Keratinocyte (primary cell): ENCODE measurements at regions not wholly inside any gene's neighbourhood (a gene's known extent, or its start where the extent isn't known, plus 50 kb on each side); places are given as distances from the start of the nearest gene placed in this dataset.
"Not testable (repeated sequence)": the region's sequence is repeated elsewhere in the genome, so short reads cannot be mapped to it uniquely, and the experiment has no call there.

Experiments
- DNase-seq: peaks from one replicate; pipeline ENCODE4 v3.0.0-alpha.2; 2011; ENCODE audit warnings: low read depth, missing footprints, low spot score
- FAIRE-seq: peaks from 2 replicates; lab custom pipeline; 2011; peaks lifted over from hg19 to GRCh38; lab: Jason Lieb, UNC
- H2AFZ ChIP-seq: 2 replicates; pipeline ENCODE4 v1.6.0; 2012; ENCODE audit warnings: low read length, control low read depth, inconsistent platforms; ENCODE audit not compliant: control insufficient read depth
- H3K27ac ChIP-seq: 2 replicates; pipeline ENCODE4 v1.5.1; 2011; ENCODE audit warnings: low read length; ENCODE audit not compliant: control insufficient read depth, insufficient read depth
- H3K27me3 ChIP-seq: 3 replicates; pipeline ENCODE4 v1.6.0; 2011; ENCODE audit warnings: low read length; ENCODE audit not compliant: control insufficient read depth, insufficient read depth; ENCODE audit errors: extremely low read depth
- H3K36me3 ChIP-seq, 2 experiments: 2 replicates in 1 of 2; 3 replicates in 1 of 2; pipeline ENCODE4 v1.5.1; 2011; ENCODE audit warnings: low read length in 2 of 2, mild to moderate bottlenecking in 1 of 2; ENCODE audit not compliant: control insufficient read depth in 2 of 2, insufficient read depth in 2 of 2; ENCODE audit errors: extremely low read depth in 1 of 2
- H3K4me1 ChIP-seq: 3 replicates; pipeline ENCODE4 v1.5.1; 2011; ENCODE audit warnings: low read length; ENCODE audit not compliant: control insufficient read depth, insufficient read depth; ENCODE audit errors: extremely low read depth
- H3K4me2 ChIP-seq: 3 replicates; pipeline ENCODE4 v1.6.0; 2011; ENCODE audit warnings: low read depth, low read length; ENCODE audit not compliant: control insufficient read depth, insufficient read depth; ENCODE audit errors: extremely low read depth
- H3K4me3 ChIP-seq, 3 experiments: fragments of 200-600 bp in 1 of 3; sonication (generic) in 1 of 3; 2 replicates in 2 of 3; 3 replicates in 1 of 3; pipeline ENCODE4 v1.5.1; 2011 to 2016; ENCODE audit warnings: low read length in 3 of 3, mild to moderate bottlenecking in 3 of 3, control low read depth in 2 of 3, inconsistent platforms in 1 of 3, low read depth in 1 of 3, mixed read lengths in 1 of 3, mixed run types in 1 of 3, moderate library complexity in 1 of 3; ENCODE audit not compliant: control insufficient read depth in 2 of 3, insufficient read depth in 2 of 3; ENCODE audit errors: extremely low read depth in 1 of 3
- H3K79me2 ChIP-seq: 2 replicates; pipeline ENCODE4 v1.6.0; 2012; ENCODE audit warnings: low read length; ENCODE audit not compliant: control insufficient read depth, insufficient read depth
- H3K9ac ChIP-seq: 3 replicates; pipeline ENCODE4 v1.6.0; 2011; ENCODE audit warnings: low read length; ENCODE audit not compliant: control insufficient read depth, insufficient read depth; ENCODE audit errors: extremely low read depth
- H3K9me1 ChIP-seq: 3 replicates; pipeline ENCODE4 v1.6.0; 2011; ENCODE audit warnings: low read length; ENCODE audit not compliant: control insufficient read depth, insufficient read depth; ENCODE audit errors: extremely low read depth
- H3K9me3 ChIP-seq: 2 replicates; pipeline ENCODE4 v1.5.1; 2012; ENCODE audit warnings: low read depth, low read length; ENCODE audit not compliant: control insufficient read depth
- H4K20me1 ChIP-seq: 3 replicates; pipeline ENCODE4 v1.6.0; 2011; ENCODE audit warnings: low read length; ENCODE audit not compliant: control insufficient read depth, insufficient read depth; ENCODE audit errors: extremely low read depth
- EZH2 ChIP-seq: IDR thresholded peaks from one replicate; pipeline ENCODE4 v1.6.1; 2012; ENCODE audit warnings: inconsistent platforms, mild to moderate bottlenecking, low read length, moderate library complexity
- dilution Hi-C: fragments of 300-500 bp; cut with MboI; formaldehyde crosslinking; loops from one replicate; pipeline ENCODE4 v1.7.0; 2020; ENCODE audit warnings: low sequenced_read_pairs; ENCODE audit not compliant: extremely low pct_ligation_motif_present
- TF ChIP-seq, protein P1 (sequence below), 3 experiments: IDR thresholded peaks in 1 of 3; conservative IDR thresholded peaks in 1 of 3; optimal IDR thresholded peaks in 1 of 3; 2 replicates in 2 of 3; 3 replicates in 1 of 3; pipeline versions ENCODE3 to v1.5.1; 2011; ENCODE audit warnings: low read length in 3 of 3, mild to moderate bottlenecking in 3 of 3, moderate library complexity in 2 of 3, control low read depth in 1 of 3, inconsistent platforms in 1 of 3; ENCODE audit not compliant: insufficient read depth in 2 of 3; ENCODE audit errors: extremely low read depth in 1 of 3

DNA sequence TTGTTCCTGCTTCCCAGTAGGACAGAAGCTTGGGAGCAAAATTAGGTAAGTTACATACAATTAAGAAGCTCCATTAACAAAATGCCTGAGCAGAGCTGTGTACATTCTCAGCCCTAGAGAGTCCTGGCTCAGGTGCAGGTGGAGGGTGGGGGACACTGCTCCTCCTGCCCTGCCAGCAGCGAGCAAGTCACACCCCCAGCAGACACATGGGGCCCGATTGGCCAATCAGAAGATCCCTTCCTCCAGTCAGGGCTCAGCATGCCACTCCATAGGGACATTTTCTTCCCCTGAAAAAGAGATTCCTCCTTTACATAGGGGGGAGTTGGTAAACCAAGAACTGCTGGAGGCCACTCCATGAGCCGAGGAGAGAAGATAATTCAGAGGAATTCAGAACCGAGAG, 62.1 kb downstream of the PLXNA1 start:
- TF ChIP-seq, protein P1, sequence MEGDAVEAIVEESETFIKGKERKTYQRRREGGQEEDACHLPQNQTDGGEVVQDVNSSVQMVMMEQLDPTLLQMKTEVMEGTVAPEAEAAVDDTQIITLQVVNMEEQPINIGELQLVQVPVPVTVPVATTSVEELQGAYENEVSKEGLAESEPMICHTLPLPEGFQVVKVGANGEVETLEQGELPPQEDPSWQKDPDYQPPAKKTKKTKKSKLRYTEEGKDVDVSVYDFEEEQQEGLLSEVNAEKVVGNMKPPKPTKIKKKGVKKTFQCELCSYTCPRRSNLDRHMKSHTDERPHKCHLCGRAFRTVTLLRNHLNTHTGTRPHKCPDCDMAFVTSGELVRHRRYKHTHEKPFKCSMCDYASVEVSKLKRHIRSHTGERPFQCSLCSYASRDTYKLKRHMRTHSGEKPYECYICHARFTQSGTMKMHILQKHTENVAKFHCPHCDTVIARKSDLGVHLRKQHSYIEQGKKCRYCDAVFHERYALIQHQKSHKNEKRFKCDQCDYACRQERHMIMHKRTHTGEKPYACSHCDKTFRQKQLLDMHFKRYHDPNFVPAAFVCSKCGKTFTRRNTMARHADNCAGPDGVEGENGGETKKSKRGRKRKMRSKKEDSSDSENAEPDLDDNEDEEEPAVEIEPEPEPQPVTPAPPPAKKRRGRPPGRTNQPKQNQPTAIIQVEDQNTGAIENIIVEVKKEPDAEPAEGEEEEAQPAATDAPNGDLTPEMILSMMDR (optimal IDR thresholded peaks at IDR 0.05 in 1 of 3, IDR thresholded peaks at IDR 0.05 in 1 of 3, conservative IDR thresholded peaks at IDR 0.05 in 1 of 3; ENCODE audit: extremely low read depth in 1 of 3, insufficient read depth in 2 of 3, low read length in 3 of 3): no peak
- TF ChIP-seq EZH2: no peak
- FAIRE-seq: no peak

DNA sequence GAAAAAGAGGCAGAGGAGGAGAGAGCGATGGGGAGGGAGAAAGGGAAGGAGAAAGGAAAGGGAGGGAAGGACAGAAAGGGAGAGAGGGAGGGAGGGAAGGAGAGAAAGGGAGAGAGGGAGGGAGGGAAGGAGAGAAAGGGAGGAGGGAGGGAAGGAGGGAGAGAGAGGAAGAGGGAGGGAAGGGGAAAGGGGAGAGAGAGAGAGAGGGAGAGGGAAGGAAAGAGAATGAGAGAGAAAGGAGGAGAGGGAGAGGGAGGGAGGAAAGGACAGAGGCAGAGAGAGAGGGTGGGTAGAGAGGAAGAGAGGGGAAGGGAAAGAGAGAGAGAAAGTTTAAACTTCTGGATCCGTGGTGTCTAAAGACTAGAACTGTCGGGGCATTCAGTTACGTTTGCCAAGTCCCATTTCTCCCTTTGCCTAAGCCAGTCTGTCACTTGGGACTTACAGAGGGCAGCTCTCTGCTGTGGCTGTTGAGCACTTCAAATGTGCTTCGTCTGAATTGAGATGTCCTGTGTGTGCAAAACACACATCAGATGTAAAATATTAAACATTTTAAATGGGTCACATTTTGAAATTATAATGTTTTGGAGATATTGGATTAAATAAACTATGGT, 62.6 kb downstream of the PLXNA1 start:
- Histone ChIP-seq H4K20me1 (no peaks in the 10 kb centered on the region), H3K36me3 (no peaks in the 10 kb centered on the region), H3K4me3 (no peak overlapping the region), H3K27me3 (no peaks in the 10 kb centered on the region), H3K9me1 (no peaks in the 10 kb centered on the region), H3K4me2 (no peak overlapping the region), H3K9me3 (no peaks in the 10 kb centered on the region), H3K4me1 (peaks cover 17% of the 10 kb centered on the region), H3K9ac (no peak overlapping the region), H2AFZ (peak overlapping the region; percentile 62), H3K79me2 (no peaks in the 10 kb centered on the region), H3K27ac (no peak overlapping the region)
- dilution Hi-C loops: no loop called here
- DNase-seq (no peak), FAIRE-seq (no peak)
- TF ChIP-seq EZH2: no peak
- TF ChIP-seq, protein P1 (optimal IDR thresholded peaks at IDR 0.05 in 1 of 3, IDR thresholded peaks at IDR 0.05 in 1 of 3, conservative IDR thresholded peaks at IDR 0.05 in 1 of 3; ENCODE audit: extremely low read depth in 1 of 3, insufficient read depth in 2 of 3, low read length in 3 of 3): no peak

More for the DNA sequence above, 62.1 kb downstream of the PLXNA1 start:
- H4K20me1 ChIP-seq: no peaks in the 10 kb centered on the region
- H3K4me3 ChIP-seq: no peak overlapping the region
- no peaks in the 10 kb centered on the region for H3K9me1 ChIP-seq
- H3K9ac ChIP-seq: no peak overlapping the region
- no peaks in the 10 kb centered on the region for H3K9me3 ChIP-seq
- no peak for DNase-seq
- no peaks in the 10 kb centered on the region for H3K36me3 ChIP-seq
- H3K4me2 ChIP-seq: no peak overlapping the region
- no peaks in the 10 kb centered on the region for H3K79me2 ChIP-seq
- H3K27ac ChIP-seq: no peak overlapping the region
- dilution Hi-C loops: no loop called here
- H3K4me1 ChIP-seq: peaks cover 17% of the 10 kb centered on the region
- H2AFZ ChIP-seq: peak overlapping the region; percentile 62
- no peaks in the 10 kb centered on the region for H3K27me3 ChIP-seq

- dilution Hi-C loops, H3K79me2 ChIP-seq, H3K9me1 ChIP-seq, H3K36me3 ChIP-seq, H3K27me3 ChIP-seq, H2AFZ ChIP-seq, FAIRE-seq, H4K20me1 ChIP-seq, H3K4me3 ChIP-seq, H3K9ac ChIP-seq, DNase-seq, H3K9me3 ChIP-seq, H3K4me2 ChIP-seq, H3K27ac ChIP-seq: not testable (repeated sequence)
- peaks cover 17% of the 10 kb centered on the region for H3K4me1 ChIP-seq
These were observed 63.8 kb downstream of the PLXNA1 start for GRCh38 chr3:127046690-127047089.
